H9 (cell line): ENCODE measurements at regions not wholly inside any gene's neighbourhood (a gene's known extent, or its start where the extent isn't known, plus 50 kb on each side); places are given as distances from the start of the nearest gene placed in this dataset.

ENCODE experiments used
- DNase-seq: peaks from one replicate; pipeline ENCODE4 v3.0.0-alpha.2; 2017
- H2AFZ ChIP-seq: one replicate; pipeline ENCODE4 v1.6.1; 2013; ENCODE audit warnings: mild to moderate bottlenecking, low read length, control low read depth, moderate library complexity
- H2AK5ac ChIP-seq: 2 replicates; pipeline ENCODE4 v1.6.1; 2013; ENCODE audit warnings: low read length, control low read depth, mixed read lengths; ENCODE audit not compliant: insufficient read length
- H2BK120ac ChIP-seq: one replicate; pipeline ENCODE4 v1.6.1; 2013; ENCODE audit warnings: low read depth, mild to moderate bottlenecking, low read length, control low read depth, inconsistent platforms; ENCODE audit not compliant: poor library complexity, severe bottlenecking
- H2BK12ac ChIP-seq: 2 replicates; pipeline ENCODE4 v1.6.1; 2013; ENCODE audit warnings: low read length, control low read depth, mixed read lengths, low read depth; ENCODE audit not compliant: insufficient read length
- H2BK15ac ChIP-seq: 2 replicates; pipeline ENCODE4 v1.6.1; 2013; ENCODE audit warnings: low read depth, low read length, control low read depth
- H2BK20ac ChIP-seq: one replicate; pipeline ENCODE4 v1.6.1; 2013; ENCODE audit warnings: low read depth, mild to moderate bottlenecking, low read length, control low read depth, inconsistent platforms; ENCODE audit not compliant: poor library complexity, severe bottlenecking
- H2BK5ac ChIP-seq: 2 replicates; pipeline ENCODE4 v1.6.1; 2013; ENCODE audit warnings: low read length, control low read depth, mixed read lengths; ENCODE audit not compliant: insufficient read length
- H3K14ac ChIP-seq: 2 replicates; pipeline ENCODE4 v1.6.1; 2013; ENCODE audit warnings: low read length, control low read depth; ENCODE audit not compliant: insufficient read depth
- H3K18ac ChIP-seq: 2 replicates; pipeline ENCODE4 v1.6.1; 2013; ENCODE audit warnings: low read depth, mild to moderate bottlenecking, mixed read lengths, low read length, control low read depth; ENCODE audit not compliant: insufficient read length
- H3K23ac ChIP-seq: 2 replicates; pipeline ENCODE4 v1.6.1; 2013; ENCODE audit warnings: low read length, control low read depth, mixed read lengths, low read depth; ENCODE audit not compliant: insufficient read length
- H3K23me2 ChIP-seq: 2 replicates; pipeline ENCODE4 v1.6.1; 2013; ENCODE audit warnings: low read depth, mild to moderate bottlenecking, mixed read lengths, low read length, control low read depth; ENCODE audit not compliant: insufficient read length, poor library complexity, severe bottlenecking
- H3K27ac ChIP-seq: 2 replicates; pipeline ENCODE4 v1.5.1; 2013; ENCODE audit warnings: low read length, control low read depth, mixed read lengths, low read depth; ENCODE audit not compliant: insufficient read length
- H3K27me3 ChIP-seq: 2 replicates; pipeline ENCODE4 v1.6.1; 2013; ENCODE audit warnings: low read length, control low read depth, inconsistent platforms; ENCODE audit not compliant: insufficient read depth
- H3K4ac ChIP-seq: 2 replicates; pipeline ENCODE4 v1.6.1; 2013; ENCODE audit warnings: low read depth, mild to moderate bottlenecking, control low read depth, inconsistent platforms, low read length, moderate library complexity
- H3K4me1 ChIP-seq: 2 replicates; pipeline ENCODE4 v1.6.1; 2013; ENCODE audit warnings: low read length, control low read depth, inconsistent platforms; ENCODE audit not compliant: insufficient read depth
- H3K4me2 ChIP-seq: 2 replicates; pipeline ENCODE4 v1.6.1; 2013; ENCODE audit warnings: low read length, control low read depth, mixed read lengths; ENCODE audit not compliant: insufficient read length, insufficient read depth
- H3K56ac ChIP-seq: 2 replicates; pipeline ENCODE4 v1.6.1; 2013; ENCODE audit warnings: low read depth, mild to moderate bottlenecking, mixed read lengths, low read length, control low read depth; ENCODE audit not compliant: insufficient read length
- H3K79me1 ChIP-seq: 2 replicates; pipeline ENCODE4 v1.6.1; 2013; ENCODE audit warnings: low read depth, mild to moderate bottlenecking, moderate library complexity, low read length, control low read depth, inconsistent platforms; ENCODE audit not compliant: insufficient read depth, poor library complexity, severe bottlenecking
- H3K79me2 ChIP-seq: 2 replicates; pipeline ENCODE4 v1.6.1; 2013; ENCODE audit warnings: low read length, control low read depth, inconsistent platforms; ENCODE audit not compliant: insufficient read depth
- H3K9ac ChIP-seq: 2 replicates; pipeline ENCODE4 v1.6.1; 2013; ENCODE audit warnings: low read length, control low read depth, mixed read lengths; ENCODE audit not compliant: insufficient read length; ENCODE audit errors: extremely low read depth
- H3K9me3 ChIP-seq: one replicate; pipeline ENCODE4 v1.6.1; 2013; ENCODE audit warnings: low read depth, low read length, inconsistent platforms; ENCODE audit not compliant: control insufficient read depth
- H3T11ph ChIP-seq: one replicate; pipeline ENCODE4 v1.6.1; 2013; ENCODE audit warnings: mild to moderate bottlenecking, low read length, control low read depth, inconsistent platforms
- H4K20me1 ChIP-seq: one replicate; pipeline ENCODE4 v1.6.1; 2013; ENCODE audit not compliant: control insufficient read depth, insufficient read length, insufficient read depth
- H4K5ac ChIP-seq: 2 replicates; pipeline ENCODE4 v1.6.1; 2013; ENCODE audit warnings: low read depth, mild to moderate bottlenecking, mixed read lengths, low read length, control low read depth; ENCODE audit not compliant: insufficient read length
- H4K8ac ChIP-seq: replicated peaks from 2 replicates; pipeline ENCODE4 v1.6.1; 2013; ENCODE audit warnings: low read length, control low read depth, mixed read lengths, low read depth; ENCODE audit not compliant: insufficient read length
- H4K91ac ChIP-seq: 2 replicates; pipeline ENCODE4 v1.6.1; 2013; ENCODE audit warnings: low read depth, mild to moderate bottlenecking, moderate library complexity, mixed read lengths, low read length, control low read depth; ENCODE audit not compliant: insufficient read length
- H3K27ac Mint-ChIP-seq, 3 experiments: 2 replicates in 2 of 3; 3 replicates in 1 of 3; pipeline ENCODE4 v1.8.0; 2020 to 2021; ENCODE audit warnings: mixed read lengths in 3 of 3, mild to moderate bottlenecking in 1 of 3, moderate library complexity in 1 of 3
- H3K27me3 Mint-ChIP-seq: 2 replicates; pipeline ENCODE4 v1.8.0; 2021; ENCODE audit warnings: low read depth, mild to moderate bottlenecking, moderate library complexity, mixed read lengths
- H3K36me3 Mint-ChIP-seq, 3 experiments: 2 replicates in 2 of 3; 3 replicates in 1 of 3; pipeline ENCODE4 v1.8.0; 2020 to 2021; ENCODE audit warnings: low read depth in 3 of 3, mixed read lengths in 3 of 3; ENCODE audit not compliant: insufficient read depth in 1 of 3
- H3K4me1 Mint-ChIP-seq, 2 experiments: 2 replicates each; pipeline ENCODE4 v1.8.0; 2020; ENCODE audit warnings: mixed read lengths in 2 of 2
- H3K4me3 Mint-ChIP-seq, 2 experiments: 2 replicates in 1 of 2; 3 replicates in 1 of 2; pipeline ENCODE4 v1.8.0; 2020 to 2021; ENCODE audit warnings: mild to moderate bottlenecking in 2 of 2, mixed read lengths in 2 of 2, moderate library complexity in 1 of 2
- H3K9me3 Mint-ChIP-seq, 2 experiments: 2 replicates in 1 of 2; 3 replicates in 1 of 2; pipeline ENCODE4 v1.8.0; 2020; ENCODE audit warnings: mild to moderate bottlenecking in 2 of 2, mixed read lengths in 2 of 2, moderate library complexity in 1 of 2
- WGBS: extraction: QIAGEN DNeasy Blood & Tissue Kit; methylation state at CpG from one replicate; pipeline ENCODE4 v1.1.7; 2013; ENCODE audit warnings: missing lambda C conversion rate, low lambda C conversion rate, mixed read lengths; ENCODE audit not compliant: insufficient read length; ENCODE audit errors: extremely low coverage; 5-methylcytosine and 5-hydroxymethylcytosine counted together
- TF ChIP-seq, protein P1 (sequence below): fragments of 200-600 bp; sonication (generic); conservative IDR thresholded peaks from 3 replicates; pipeline ENCODE4 v1.8.0; 2021; ENCODE audit warnings: antibody characterized with exemption, mild to moderate bottlenecking

DNA sequence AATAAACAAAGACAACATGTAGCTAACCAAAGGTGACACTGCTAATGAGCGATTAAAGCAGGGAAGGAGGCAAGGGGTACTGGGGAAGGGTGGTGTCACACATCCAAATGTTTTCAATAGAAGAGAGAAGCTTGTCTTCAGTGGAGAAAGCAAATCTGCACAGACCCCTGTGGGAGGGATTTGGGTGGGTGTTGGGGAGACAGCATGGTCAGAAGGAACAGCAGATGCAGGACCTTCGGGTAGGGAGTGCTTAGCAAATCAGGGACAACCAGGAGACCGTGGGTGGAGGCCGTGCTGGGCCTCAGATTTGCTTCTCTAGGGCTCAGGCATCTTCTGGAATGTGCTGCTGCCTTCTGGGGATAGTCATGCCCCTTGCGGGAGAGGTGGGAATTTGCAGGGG is 185.3 kb upstream of the RAB6C start:
- Histone ChIP-seq H2BK120ac (no peak overlapping the region), H4K20me1 (no peaks in the 10 kb centered on the region), H3K18ac (no peak overlapping the region), H2BK5ac (no peak overlapping the region), H4K91ac (no peak overlapping the region), H3T11ph (no peak overlapping the region), H3K27me3 (no peaks in the 10 kb centered on the region), H3K4me1 (no peaks in the 10 kb centered on the region), H2BK15ac (no peak overlapping the region), H4K8ac (no peak overlapping the region), H3K9me3 (no peaks in the 10 kb centered on the region), H3K79me2 (no peaks in the 10 kb centered on the region), H4K5ac (no peak overlapping the region), H2BK12ac (no peak overlapping the region), H3K23me2 (no peaks in the 10 kb centered on the region), H3K56ac (no peak overlapping the region), H3K4me2 (no peak overlapping the region), H3K23ac (no peak overlapping the region), H3K9ac (no peak overlapping the region), H2AFZ (no peak overlapping the region), H2AK5ac (no peak overlapping the region), H3K14ac (no peak overlapping the region), H2BK20ac (no peak overlapping the region), H3K27ac (no peak overlapping the region), H3K4ac (no peak overlapping the region), H3K79me1 (no peaks in the 10 kb centered on the region)
- H3K27me3 Mint-ChIP-seq = no peaks in the 10 kb centered on the region; the same call in none of the 2 replicates
- H3K4me1 Mint-ChIP-seq = peaks cover 3 to 4% of the 10 kb centered on the region in 2 experiments; a peak in 3 of 4 replicates
- no peak overlapping the region; a peak in 1 of 7 replicates for H3K27ac Mint-ChIP-seq
- DNase-seq = no peak
- H3K4me3 Mint-ChIP-seq = no peak overlapping the region; a peak in 1 of 5 replicates
- no peaks in the 10 kb centered on the region for H3K9me3 Mint-ChIP-seq
- no peaks in the 10 kb centered on the region; a peak in 1 of 7 replicates for H3K36me3 Mint-ChIP-seq
- TF ChIP-seq, protein P1, sequence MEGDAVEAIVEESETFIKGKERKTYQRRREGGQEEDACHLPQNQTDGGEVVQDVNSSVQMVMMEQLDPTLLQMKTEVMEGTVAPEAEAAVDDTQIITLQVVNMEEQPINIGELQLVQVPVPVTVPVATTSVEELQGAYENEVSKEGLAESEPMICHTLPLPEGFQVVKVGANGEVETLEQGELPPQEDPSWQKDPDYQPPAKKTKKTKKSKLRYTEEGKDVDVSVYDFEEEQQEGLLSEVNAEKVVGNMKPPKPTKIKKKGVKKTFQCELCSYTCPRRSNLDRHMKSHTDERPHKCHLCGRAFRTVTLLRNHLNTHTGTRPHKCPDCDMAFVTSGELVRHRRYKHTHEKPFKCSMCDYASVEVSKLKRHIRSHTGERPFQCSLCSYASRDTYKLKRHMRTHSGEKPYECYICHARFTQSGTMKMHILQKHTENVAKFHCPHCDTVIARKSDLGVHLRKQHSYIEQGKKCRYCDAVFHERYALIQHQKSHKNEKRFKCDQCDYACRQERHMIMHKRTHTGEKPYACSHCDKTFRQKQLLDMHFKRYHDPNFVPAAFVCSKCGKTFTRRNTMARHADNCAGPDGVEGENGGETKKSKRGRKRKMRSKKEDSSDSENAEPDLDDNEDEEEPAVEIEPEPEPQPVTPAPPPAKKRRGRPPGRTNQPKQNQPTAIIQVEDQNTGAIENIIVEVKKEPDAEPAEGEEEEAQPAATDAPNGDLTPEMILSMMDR = peak; percentile 20; the same call in 1 of the 3 replicates
- no CpG with 5 or more reads among the region's 5 CpGs for WGBS
